IMR-90 (cell line): ENCODE measurements at regions not wholly inside any gene's neighbourhood (a gene's known extent, or its start where the extent isn't known, plus 50 kb on each side); places are given as distances from the start of the nearest gene placed in this dataset.

ENCODE experiments used
- CTCF ChIP-seq: conservative IDR thresholded peaks from 2 replicates; pipeline ENCODE4 v1.5.1; 2012; ENCODE audit warnings: mild to moderate bottlenecking, low read depth, low read length, improper control_type of control experiment
- POLR2A ChIP-seq: IDR thresholded peaks from 2 replicates; pipeline ENCODE4 v1.6.1; 2012; ENCODE audit warnings: mild to moderate bottlenecking, low read depth, low read length

- TF ChIP-seq CTCF (no peak), POLR2A (no peak)
Observed at GRCh38 chr1:182328591-182328990, 63.0 kb downstream of the GLUL start.
